ENCODE measurements at regions not wholly inside any gene's neighbourhood (a gene's known extent, or its start where the extent isn't known, plus 50 kb on each side); places are given as distances from the start of the nearest gene placed in this dataset.

GRCh38 chr6:146903451-146903850 is 300.8 kb upstream of the STXBP5 start:
- no peak for DNase-seq (ENCODE audit: low read depth)

- DNase-seq (ENCODE audit: low read depth), result no peak
Observed at GRCh38 chr6:146904596-146904995, 299.6 kb upstream of the STXBP5 start.

- peak; percentile 75 for DNase-seq (ENCODE audit: low read depth)
Observed at GRCh38 chr6:146905181-146905704, 299.0 kb upstream of the STXBP5 start.

GRCh38 chr6:146908786-146909185 is 295.4 kb upstream of the STXBP5 start:
- no peak for DNase-seq (ENCODE audit: low read depth)

- no peak for DNase-seq (ENCODE audit: low read depth)
Observed at GRCh38 chr6:146909376-146909775, 294.8 kb upstream of the STXBP5 start.

- no peak for DNase-seq (ENCODE audit: low read depth)
Observed at GRCh38 chr6:146909886-146910285, 294.3 kb upstream of the STXBP5 start.

- DNase-seq (ENCODE audit: low read depth), result no peak
Observed at GRCh38 chr6:146910611-146911010, 293.6 kb upstream of the STXBP5 start.

GRCh38 chr6:146911635-146912215 is 292.5 kb upstream of the STXBP5 start:
- no peak for DNase-seq (ENCODE audit: low read depth)

- DNase-seq (ENCODE audit: low read depth), result no peak
Observed at GRCh38 chr6:146912730-146913685, 291.2 kb upstream of the STXBP5 start.

GRCh38 chr6:146913842-146914488 is 290.3 kb upstream of the STXBP5 start:
- peak; percentile 97 for DNase-seq (ENCODE audit: low read depth)

- peak; percentile 95 for DNase-seq (ENCODE audit: low read depth)
Observed at GRCh38 chr6:146914489-146915483, 289.4 kb upstream of the STXBP5 start.

- no peak for DNase-seq (ENCODE audit: low read depth)
Observed at GRCh38 chr6:146915671-146916127, 288.5 kb upstream of the STXBP5 start.

- DNase-seq (ENCODE audit: low read depth), result peak; percentile 53
Observed at GRCh38 chr6:146916435-146917025, 287.7 kb upstream of the STXBP5 start.

GRCh38 chr6:146917182-146917581 is 287.0 kb upstream of the STXBP5 start:
- DNase-seq (ENCODE audit: low read depth), result no peak

GRCh38 chr6:146917979-146918378 is 286.2 kb upstream of the STXBP5 start:
- no peak for DNase-seq (ENCODE audit: low read depth)

GRCh38 chr6:146919017-146919416 is 285.2 kb upstream of the STXBP5 start:
- DNase-seq (ENCODE audit: low read depth), result no peak

- DNase-seq (ENCODE audit: low read depth), result no peak
Observed at GRCh38 chr6:146923205-146923833, 280.9 kb upstream of the STXBP5 start.

GRCh38 chr6:146925846-146926245 is 278.4 kb upstream of the STXBP5 start:
- DNase-seq (ENCODE audit: low read depth), result no peak

- no peak for DNase-seq (ENCODE audit: low read depth)
Observed at GRCh38 chr6:146928503-146928902, 275.7 kb upstream of the STXBP5 start.

GRCh38 chr6:146931214-146931613 is 273.0 kb upstream of the STXBP5 start:
- no peak for DNase-seq (ENCODE audit: low read depth)

Data from fibroblast of gingiva (primary cell).